WI38 (cell line): ENCODE measurements at regions not wholly inside any gene's neighbourhood (a gene's known extent, or its start where the extent isn't known, plus 50 kb on each side); places are given as distances from the start of the nearest gene placed in this dataset.

ENCODE experiments used
- H3K4me3 ChIP-seq: 2 replicates; pipeline ENCODE4 v1.5.1; 2011; ENCODE audit warnings: low read depth, mild to moderate bottlenecking, control low read depth, low read length
- CTCF ChIP-seq: IDR thresholded peaks from 2 replicates; pipeline ENCODE4 v1.5.1; 2012; ENCODE audit warnings: low read depth, mild to moderate bottlenecking, control low read depth, low read length

GRCh38 chr4:66852843-66853242, 692.5 kb downstream of the CENPC start:
- TF ChIP-seq CTCF = no peak

GRCh38 chr4:66849596-66849995, 695.7 kb downstream of the CENPC start:
- H3K4me3 ChIP-seq = no peak overlapping the region
- TF ChIP-seq CTCF = no peak

More at GRCh38 chr4:66852843-66853242, 692.5 kb downstream of the CENPC start:
- no peak overlapping the region for H3K4me3 ChIP-seq

GRCh38 chr4:66842724-66843088, 702.6 kb downstream of the CENPC start:
- H3K4me3 ChIP-seq = no peak overlapping the region
- TF ChIP-seq CTCF = no peak

GRCh38 chr4:66842026-66842723, 703.1 kb downstream of the CENPC start:
- no peak overlapping the region for H3K4me3 ChIP-seq
- no peak for TF ChIP-seq CTCF

GRCh38 chr4:66840178-66840577, 705.1 kb downstream of the CENPC start:
- no peak for TF ChIP-seq CTCF
- no peak overlapping the region for H3K4me3 ChIP-seq

- no peak for TF ChIP-seq CTCF
- H3K4me3 ChIP-seq = no peak overlapping the region
Measured at GRCh38 chr4:66837279-66837922, 707.9 kb downstream of the CENPC start.

- TF ChIP-seq CTCF = no peak
- H3K4me3 ChIP-seq = no peak overlapping the region
Measured at GRCh38 chr4:66829310-66829709, 716.0 kb downstream of the CENPC start.
